ENCODE measurements at regions not wholly inside any gene's neighbourhood (a gene's known extent, or its start where the extent isn't known, plus 50 kb on each side); places are given as distances from the start of the nearest gene placed in this dataset.

DNA sequence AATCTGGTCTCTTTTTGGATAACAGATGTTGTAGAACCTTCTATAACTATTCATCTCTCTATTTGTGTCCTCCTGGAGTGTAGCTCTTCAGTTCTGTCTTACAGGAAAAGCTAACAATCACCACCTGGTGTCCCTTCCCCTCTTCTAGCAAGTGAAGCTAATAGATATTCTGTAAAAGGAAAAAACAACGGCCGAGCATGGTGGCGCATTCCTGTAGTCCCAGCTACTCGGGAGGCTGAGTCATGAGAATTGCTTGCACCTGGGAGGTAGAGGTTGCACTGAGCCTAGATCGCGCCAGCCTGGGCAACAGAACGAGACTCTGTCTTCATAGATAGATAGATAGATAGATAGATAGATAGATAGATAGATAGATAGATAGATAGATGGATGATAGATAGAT is 779.4 kb downstream of the TUSC7 start:
- TF ChIP-seq, protein P1, sequence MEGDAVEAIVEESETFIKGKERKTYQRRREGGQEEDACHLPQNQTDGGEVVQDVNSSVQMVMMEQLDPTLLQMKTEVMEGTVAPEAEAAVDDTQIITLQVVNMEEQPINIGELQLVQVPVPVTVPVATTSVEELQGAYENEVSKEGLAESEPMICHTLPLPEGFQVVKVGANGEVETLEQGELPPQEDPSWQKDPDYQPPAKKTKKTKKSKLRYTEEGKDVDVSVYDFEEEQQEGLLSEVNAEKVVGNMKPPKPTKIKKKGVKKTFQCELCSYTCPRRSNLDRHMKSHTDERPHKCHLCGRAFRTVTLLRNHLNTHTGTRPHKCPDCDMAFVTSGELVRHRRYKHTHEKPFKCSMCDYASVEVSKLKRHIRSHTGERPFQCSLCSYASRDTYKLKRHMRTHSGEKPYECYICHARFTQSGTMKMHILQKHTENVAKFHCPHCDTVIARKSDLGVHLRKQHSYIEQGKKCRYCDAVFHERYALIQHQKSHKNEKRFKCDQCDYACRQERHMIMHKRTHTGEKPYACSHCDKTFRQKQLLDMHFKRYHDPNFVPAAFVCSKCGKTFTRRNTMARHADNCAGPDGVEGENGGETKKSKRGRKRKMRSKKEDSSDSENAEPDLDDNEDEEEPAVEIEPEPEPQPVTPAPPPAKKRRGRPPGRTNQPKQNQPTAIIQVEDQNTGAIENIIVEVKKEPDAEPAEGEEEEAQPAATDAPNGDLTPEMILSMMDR (IDR thresholded peaks at IDR 0.05; ENCODE audit: insufficient read depth, low read depth, low read length): no peak
- no peak for TF ChIP-seq EZH2 (IDR thresholded peaks at IDR 0.05; ENCODE audit: insufficient read depth, low read length)

Measured in astrocyte (in vitro differentiated cells and primary cell).